Right atrium auricular region (tissue), 2 donors: ENCODE measurements at regions not wholly inside any gene's neighbourhood (a gene's known extent, or its start where the extent isn't known, plus 50 kb on each side); places are given as distances from the start of the nearest gene placed in this dataset.
"Not testable (repeated sequence)": the region's sequence is repeated elsewhere in the genome, so short reads cannot be mapped to it uniquely, and the experiment has no call there.

Experiments
- DNase-seq: peaks from one replicate; pipeline ENCODE4 v3.0.0-alpha.2; 2019; ENCODE audit warnings: low spot score
- H3K27ac ChIP-seq, 2 donors: fragments of 200-600 bp; sonication (generic); 1 replicate in 1 of 2; 2 replicates in 1 of 2; pipeline ENCODE4 v1.5.1; 2016 to 2019
- H3K27me3 ChIP-seq, 2 donors: fragments of 200-600 bp; sonication (generic); one replicate each; pipeline versions ENCODE4 v1.5.1 to v1.6.0; 2017 to 2019
- H3K36me3 ChIP-seq: fragments of 200-600 bp; sonication (generic); one replicate; pipeline ENCODE4 v1.5.1; 2016
- H3K4me1 ChIP-seq, 2 donors: fragments of 200-600 bp; sonication (generic); one replicate each; pipeline versions ENCODE4 v1.5.1 to v1.6.0; 2017 to 2019
- H3K4me3 ChIP-seq, 2 donors: fragments of 200-600 bp; sonication (generic); 1 replicate in 1 of 2; 2 replicates in 1 of 2; pipeline ENCODE4 v1.5.1; 2017 to 2019; ENCODE audit warnings: mild to moderate bottlenecking in 1 of 2, moderate library complexity in 1 of 2
- H3K9me3 ChIP-seq, 2 donors: fragments of 200-600 bp; sonication (generic); one replicate each; pipeline ENCODE4 v1.5.1; 2019
- TF ChIP-seq, protein P1 (sequence below), 2 donors: fragments of 200-600 bp; sonication (generic); IDR thresholded peaks; one replicate each; pipeline ENCODE4 v1.5.1; 2019; ENCODE audit warnings: antibody characterized with exemption in 2 of 2

DNA sequence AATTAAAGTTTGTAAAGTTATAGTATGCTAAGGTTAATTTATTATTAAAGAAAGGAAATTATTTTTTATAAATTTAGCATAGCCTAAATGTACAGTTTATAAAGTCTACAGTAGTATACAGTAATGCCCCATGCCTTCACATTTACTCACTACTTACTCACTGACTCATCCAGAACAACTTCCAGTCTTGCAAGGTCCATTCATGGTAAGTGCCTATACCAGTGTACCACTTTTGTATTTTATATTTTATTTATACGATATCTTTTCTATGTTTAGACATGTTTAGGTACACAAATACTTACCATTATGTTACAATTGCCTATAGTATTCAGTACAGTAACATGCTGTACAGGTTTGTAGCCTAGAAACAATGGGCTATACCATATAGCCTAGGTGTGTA lies 95.1 kb upstream of the GRIN2B start:
- TF ChIP-seq, protein P1, sequence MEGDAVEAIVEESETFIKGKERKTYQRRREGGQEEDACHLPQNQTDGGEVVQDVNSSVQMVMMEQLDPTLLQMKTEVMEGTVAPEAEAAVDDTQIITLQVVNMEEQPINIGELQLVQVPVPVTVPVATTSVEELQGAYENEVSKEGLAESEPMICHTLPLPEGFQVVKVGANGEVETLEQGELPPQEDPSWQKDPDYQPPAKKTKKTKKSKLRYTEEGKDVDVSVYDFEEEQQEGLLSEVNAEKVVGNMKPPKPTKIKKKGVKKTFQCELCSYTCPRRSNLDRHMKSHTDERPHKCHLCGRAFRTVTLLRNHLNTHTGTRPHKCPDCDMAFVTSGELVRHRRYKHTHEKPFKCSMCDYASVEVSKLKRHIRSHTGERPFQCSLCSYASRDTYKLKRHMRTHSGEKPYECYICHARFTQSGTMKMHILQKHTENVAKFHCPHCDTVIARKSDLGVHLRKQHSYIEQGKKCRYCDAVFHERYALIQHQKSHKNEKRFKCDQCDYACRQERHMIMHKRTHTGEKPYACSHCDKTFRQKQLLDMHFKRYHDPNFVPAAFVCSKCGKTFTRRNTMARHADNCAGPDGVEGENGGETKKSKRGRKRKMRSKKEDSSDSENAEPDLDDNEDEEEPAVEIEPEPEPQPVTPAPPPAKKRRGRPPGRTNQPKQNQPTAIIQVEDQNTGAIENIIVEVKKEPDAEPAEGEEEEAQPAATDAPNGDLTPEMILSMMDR (IDR thresholded peaks at IDR 0.05) = no peak

DNA sequence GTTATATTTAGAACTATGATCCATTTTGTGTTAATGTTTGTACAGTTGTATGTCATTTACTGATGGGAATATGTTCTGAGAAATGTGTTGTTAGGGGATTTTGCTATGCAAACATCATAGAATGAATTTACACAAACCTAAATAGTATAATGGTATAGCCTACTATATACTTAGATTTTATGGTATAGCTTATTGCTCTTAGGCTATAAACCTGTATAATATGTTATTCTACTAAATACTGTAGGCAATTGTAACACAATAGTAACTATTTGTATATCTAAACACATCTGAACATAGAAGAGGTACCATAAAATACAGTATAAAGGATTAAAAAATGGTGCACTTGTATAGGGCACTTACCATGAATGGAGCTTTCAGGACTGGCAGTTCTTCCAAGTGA lies 105.4 kb upstream of the GRIN2B start:
- Histone ChIP-seq H3K36me3 (no peaks in the 10 kb centered on the region), H3K27ac (no peak overlapping the region), H3K9me3 (no peaks in the 10 kb centered on the region), H3K4me1 (no peaks in the 10 kb centered on the region), H3K4me3 (no peak overlapping the region), H3K27me3 (no peaks in the 10 kb centered on the region)
- TF ChIP-seq, protein P1 (IDR thresholded peaks at IDR 0.05) = no peak
- no peak for DNase-seq

More for the DNA sequence above, 95.1 kb upstream of the GRIN2B start:
- Histone ChIP-seq H3K9me3 (no peaks in the 10 kb centered on the region), H3K4me3 (no peak overlapping the region), H3K27ac (no peak overlapping the region), H3K4me1 (no peaks in the 10 kb centered on the region), H3K27me3 (no peaks in the 10 kb centered on the region), H3K36me3 (no peaks in the 10 kb centered on the region)
- DNase-seq = no peak

DNA sequence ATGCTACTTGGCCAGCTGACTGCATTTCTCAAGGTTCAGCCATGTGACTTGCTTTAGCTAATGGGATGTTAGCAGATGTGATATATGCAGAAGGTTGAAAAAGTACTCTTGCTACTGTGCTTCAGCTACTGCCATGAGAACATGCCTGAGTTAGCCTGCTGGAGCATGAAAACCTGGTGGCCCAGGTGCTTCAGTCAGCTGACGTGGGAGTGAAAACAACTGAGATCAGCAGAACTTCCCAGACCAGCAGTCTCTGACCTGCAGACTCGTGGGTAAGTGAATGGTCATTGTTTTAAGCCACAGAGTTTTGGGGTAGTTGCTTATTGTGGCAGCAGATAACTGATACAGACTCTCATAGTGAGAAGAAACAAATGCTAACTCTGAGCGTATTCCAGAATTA lies 118.6 kb upstream of the GRIN2B start:
- H3K27me3 ChIP-seq = no peaks in the 10 kb centered on the region
- no peaks in the 10 kb centered on the region for H3K4me1 ChIP-seq

DNA sequence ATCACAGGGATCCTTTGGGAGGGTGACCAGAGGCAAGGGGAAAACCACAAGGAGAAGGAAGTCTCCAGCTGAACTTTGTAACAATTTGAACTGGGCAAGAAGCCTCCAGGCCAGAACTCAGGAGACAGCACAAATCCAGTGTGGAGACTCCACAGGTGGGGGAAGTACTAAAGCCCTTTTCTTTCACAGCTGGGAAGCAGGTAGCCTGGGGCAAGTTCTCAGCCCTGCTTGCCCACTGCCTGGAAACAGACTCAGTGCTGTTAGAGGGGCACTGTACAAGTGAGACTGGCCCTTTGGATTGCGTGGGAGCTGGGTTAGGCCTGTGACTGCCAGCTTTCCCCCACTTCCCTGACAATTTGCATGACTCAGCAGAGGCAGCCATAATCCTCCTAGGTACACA lies 120.2 kb upstream of the GRIN2B start:
- H3K36me3 ChIP-seq, H3K9me3 ChIP-seq, H3K27me3 ChIP-seq, H3K4me3 ChIP-seq, DNase-seq, H3K4me1 ChIP-seq, H3K27ac ChIP-seq: not testable (repeated sequence)

More for the DNA sequence above, 118.6 kb upstream of the GRIN2B start:
- Histone ChIP-seq H3K9me3 (peaks cover 0 to 6% of the 10 kb centered on the region in 2 donors), H3K4me3 (no peak overlapping the region), H3K27ac (no peak overlapping the region), H3K36me3 (no peaks in the 10 kb centered on the region)
- no peak for DNase-seq
- TF ChIP-seq, protein P1 (IDR thresholded peaks at IDR 0.05) = no peak

DNA sequence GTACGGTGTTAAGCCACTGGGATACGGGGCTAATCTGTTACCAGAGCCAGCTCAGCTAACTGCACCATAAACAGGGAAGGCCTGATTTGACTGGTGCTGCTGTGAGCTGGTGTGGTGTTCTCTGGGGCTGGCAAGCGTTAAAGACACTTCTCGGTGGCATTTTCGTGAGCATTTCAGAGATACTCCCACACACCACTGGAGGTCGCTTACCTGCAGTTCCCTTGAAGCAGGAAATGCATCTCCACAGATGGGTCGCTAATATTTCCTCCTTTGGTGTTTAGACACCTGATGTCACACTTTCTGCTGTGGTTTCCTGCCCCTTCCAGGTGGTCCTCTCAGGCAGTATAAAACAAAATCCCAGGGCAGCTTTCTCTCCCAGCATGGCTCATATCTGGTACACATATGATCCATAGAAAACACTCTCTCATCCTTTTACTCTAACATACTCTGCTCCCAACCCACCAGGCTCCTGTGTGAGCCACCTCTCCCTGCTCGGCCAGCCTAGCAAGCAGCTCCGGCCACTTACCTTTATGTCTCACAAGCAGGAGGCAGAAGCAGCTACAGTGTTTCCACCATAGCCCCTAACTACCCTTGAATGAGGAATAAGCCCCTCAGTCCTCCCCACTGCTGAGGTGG lies 129.9 kb upstream of the GRIN2B start:
- no peaks in the 10 kb centered on the region for H3K27me3 ChIP-seq
- no peak for DNase-seq

DNA sequence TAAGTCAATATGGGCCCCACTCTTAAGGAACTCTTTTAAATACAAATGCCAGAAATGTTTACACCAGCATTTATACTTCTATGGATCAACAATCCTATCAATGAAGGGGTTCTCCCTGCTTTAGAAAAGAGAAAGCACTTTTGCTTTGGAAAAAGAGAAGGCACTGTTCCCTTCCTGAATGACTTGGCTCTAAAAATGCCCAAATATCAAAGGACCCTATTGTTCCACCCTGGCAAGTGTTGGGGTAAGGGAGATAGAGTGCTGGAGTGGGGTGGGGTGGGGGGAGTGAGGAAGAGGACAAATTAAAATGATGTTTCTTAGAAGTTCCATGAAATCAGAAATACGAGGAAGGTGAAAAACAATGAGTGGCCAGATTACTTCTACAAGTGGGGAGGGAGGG lies 131.6 kb upstream of the GRIN2B start:
- no peak for DNase-seq
- Histone ChIP-seq H3K4me3 (no peak overlapping the region), H3K9me3 (peaks cover 0 to 7% of the 10 kb centered on the region in 2 donors), H3K36me3 (no peaks in the 10 kb centered on the region), H3K4me1 (no peaks in the 10 kb centered on the region), H3K27ac (no peak overlapping the region), H3K27me3 (no peaks in the 10 kb centered on the region)
- TF ChIP-seq, protein P1 (IDR thresholded peaks at IDR 0.05) = no peak

More for the DNA sequence above, 129.9 kb upstream of the GRIN2B start:
- Histone ChIP-seq H3K36me3 (no peaks in the 10 kb centered on the region), H3K9me3 (no peaks in the 10 kb centered on the region), H3K4me3 (no peak overlapping the region), H3K4me1 (no peaks in the 10 kb centered on the region), H3K27ac (no peak overlapping the region)
- TF ChIP-seq, protein P1 (IDR thresholded peaks at IDR 0.05) = no peak
